ENCODE measurements at regions not wholly inside any gene's neighbourhood (a gene's known extent, or its start where the extent isn't known, plus 50 kb on each side); places are given as distances from the start of the nearest gene placed in this dataset.

GRCh38 chr9:7961076-7961475 lies 161.5 kb upstream of the DMAC1 start:
- no peak overlapping the region for H3K23ac ChIP-seq (ENCODE audit: insufficient read length, low read depth, low read length)
- DNase-seq = no peak
- Mint-ChIP-seq H3K36me3 (ENCODE audit: insufficient read depth in 1 of 3, low read depth in 3 of 3) (no peaks in the 10 kb centered on the region), H3K27ac (peak overlapping the region in 1 of 3 experiments; percentile 71; a peak in 3 of 7 replicates), H3K9me3 (no peaks in the 10 kb centered on the region), H3K4me1 (peaks cover 5 to 13% of the 10 kb centered on the region in 2 experiments; a peak in 2 of 4 replicates), H3K27me3 (ENCODE audit: low read depth) (no peaks in the 10 kb centered on the region), H3K4me3 (no peak overlapping the region)
- H3K79me2 ChIP-seq (ENCODE audit: insufficient read depth, low read length) = no peaks in the 10 kb centered on the region
- no peak overlapping the region for H2BK120ac ChIP-seq (ENCODE audit: low read depth, low read length, poor library complexity, severe bottlenecking)
- H4K91ac ChIP-seq (ENCODE audit: insufficient read length, low read depth, low read length) = no peak overlapping the region
- H2AK5ac ChIP-seq (ENCODE audit: insufficient read length, low read length) = no peak overlapping the region
- no peaks in the 10 kb centered on the region for H3K23me2 ChIP-seq (ENCODE audit: insufficient read length, low read depth, low read length, poor library complexity, severe bottlenecking)
- H2BK15ac ChIP-seq (ENCODE audit: low read depth, low read length) = no peak overlapping the region
- H3K18ac ChIP-seq (ENCODE audit: insufficient read length, low read depth, low read length) = no peak overlapping the region
- no peaks in the 10 kb centered on the region for H3K9me3 ChIP-seq (ENCODE audit: control insufficient read depth, low read depth, low read length)
- no peak overlapping the region for H4K8ac ChIP-seq (replicated peaks; ENCODE audit: insufficient read length, low read depth, low read length)
- no peaks in the 10 kb centered on the region for H3K4me1 ChIP-seq (ENCODE audit: insufficient read depth, low read length)
- H3K27ac ChIP-seq (ENCODE audit: insufficient read length, low read depth, low read length) = no peak overlapping the region
- no peaks in the 10 kb centered on the region; the same call in 1 of the 2 replicates for H3K27me3 ChIP-seq (ENCODE audit: insufficient read depth, low read length)
- no CpG with 5 or more reads among the region's 3 CpGs for WGBS (ENCODE audit: extremely low coverage, insufficient read length, low lambda C conversion rate)
- H3K14ac ChIP-seq (ENCODE audit: insufficient read depth, low read length) = no peak overlapping the region
- no peak overlapping the region for H2BK20ac ChIP-seq (ENCODE audit: low read depth, low read length, poor library complexity, severe bottlenecking)
- H4K20me1 ChIP-seq (ENCODE audit: control insufficient read depth, insufficient read depth, insufficient read length) = no peaks in the 10 kb centered on the region
- no peak overlapping the region for H2BK12ac ChIP-seq (ENCODE audit: insufficient read length, low read depth, low read length)
- no peak overlapping the region for H3T11ph ChIP-seq (ENCODE audit: low read length)
- no peak overlapping the region for H4K5ac ChIP-seq (ENCODE audit: insufficient read length, low read depth, low read length)
- no peak overlapping the region for H2BK5ac ChIP-seq (ENCODE audit: insufficient read length, low read length)
- no peaks in the 10 kb centered on the region for H3K79me1 ChIP-seq (ENCODE audit: insufficient read depth, low read depth, low read length, poor library complexity, severe bottlenecking)
- no peak overlapping the region for H3K4me2 ChIP-seq (ENCODE audit: insufficient read depth, insufficient read length, low read length)
- no peak overlapping the region for H3K56ac ChIP-seq (ENCODE audit: insufficient read length, low read depth, low read length)
- H2AFZ ChIP-seq (ENCODE audit: low read length) = no peak overlapping the region
- H3K9ac ChIP-seq (ENCODE audit: extremely low read depth, insufficient read length, low read length) = no peak overlapping the region
- no peak overlapping the region for H3K4ac ChIP-seq (ENCODE audit: low read depth, low read length)
- TF ChIP-seq CTCF (conservative IDR thresholded peaks at IDR 0.05) = no peak

Measured in H9 (cell line).